ENCODE measurements at regions not wholly inside any gene's neighbourhood (a gene's known extent, or its start where the extent isn't known, plus 50 kb on each side); places are given as distances from the start of the nearest gene placed in this dataset.

GRCh38 chrX:39975101-39975925, 122.4 kb downstream of the BCOR start (continued):
- TF ChIP-seq ZBTB33 (IDR thresholded peaks at IDR 0.05; ENCODE audit: borderline replicate concordance, low read depth), result no peak
- no peak for TF ChIP-seq MAX (IDR thresholded peaks at IDR 0.05; ENCODE audit: low read depth)
- TF ChIP-seq ELF1 (IDR thresholded peaks at IDR 0.05), result no peak
- TF ChIP-seq RFX5 (IDR thresholded peaks at IDR 0.05; ENCODE audit: low read length), result no peak
- TF ChIP-seq EP300 (IDR thresholded peaks at IDR 0.05; ENCODE audit: borderline replicate concordance in 1 of 2, low read depth in 1 of 2, low read length in 1 of 2), result no peak
- no peak for TF ChIP-seq MXI1 (IDR thresholded peaks at IDR 0.05; ENCODE audit: low read depth, low read length)
- no peak for TF ChIP-seq GATA2 (CRISPR knock-in tag; IDR thresholded peaks at IDR 0.05)
- no peak for TF ChIP-seq SMC3 (IDR thresholded peaks at IDR 0.05; ENCODE audit: low read depth, low read length)
- no peak for TF ChIP-seq RAD21 (IDR thresholded peaks at IDR 0.05; ENCODE audit: low read length)
- TF ChIP-seq RXRA (IDR thresholded peaks at IDR 0.05; ENCODE audit: borderline replicate concordance, low read depth), result no peak

DNA sequence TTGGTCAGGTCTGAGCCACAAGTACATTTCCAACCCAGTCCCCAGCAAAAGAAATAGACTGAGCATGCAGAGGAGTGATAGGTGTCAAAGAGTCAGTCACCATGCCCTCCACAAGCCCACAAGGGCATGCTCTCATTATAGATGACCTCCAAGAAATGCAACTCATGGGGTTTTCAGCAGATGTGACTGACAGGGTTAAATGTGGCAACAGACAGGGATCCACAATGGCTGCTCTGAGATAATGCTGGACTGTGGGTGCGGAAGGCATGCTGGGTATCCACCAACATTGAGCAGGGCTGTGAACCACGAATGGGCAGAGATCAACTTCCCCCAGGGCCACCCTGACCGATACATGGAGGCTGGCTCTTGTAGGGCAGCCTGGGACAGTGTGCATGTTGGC, 115.8 kb downstream of the BCOR start:
- peaks cover 0 to 9% of the 10 kb centered on the region in 2 experiments; a peak in 1 of 4 replicates for H3K4me1 ChIP-seq (ENCODE audit: control insufficient read depth in 1 of 2, insufficient read depth in 2 of 2, low read depth in 1 of 2, low read length in 1 of 2)
- TF ChIP-seq CTCF (IDR thresholded peaks at IDR 0.05) (no peak), RAD21 (IDR thresholded peaks at IDR 0.05; ENCODE audit: low read length) (no peak), EZH2phosphoT487 (IDR thresholded peaks at IDR 0.05; ENCODE audit: borderline replicate concordance, low read depth) (no peak), GATA2 (CRISPR knock-in tag; IDR thresholded peaks at IDR 0.05) (no peak), IRF3 (IDR thresholded peaks at IDR 0.05; ENCODE audit: low read depth, low read length) (no peak), YY1 (IDR thresholded peaks at IDR 0.05; ENCODE audit: low read depth) (no peak), NFIC (IDR thresholded peaks at IDR 0.05; ENCODE audit: borderline replicate concordance) (no peak), POLR2AphosphoS5 (IDR thresholded peaks at IDR 0.05; ENCODE audit: low read depth, low read length) (no peak), SIN3A (IDR thresholded peaks at IDR 0.05; ENCODE audit: borderline replicate concordance, low read depth, low read length) (no peak), EP300 (IDR thresholded peaks at IDR 0.05; ENCODE audit: borderline replicate concordance in 1 of 2, low read depth in 1 of 2, low read length in 1 of 2) (no peak), SMC3 (IDR thresholded peaks at IDR 0.05; ENCODE audit: low read depth, low read length) (no peak)
- TF ChIP-seq, protein P1, sequence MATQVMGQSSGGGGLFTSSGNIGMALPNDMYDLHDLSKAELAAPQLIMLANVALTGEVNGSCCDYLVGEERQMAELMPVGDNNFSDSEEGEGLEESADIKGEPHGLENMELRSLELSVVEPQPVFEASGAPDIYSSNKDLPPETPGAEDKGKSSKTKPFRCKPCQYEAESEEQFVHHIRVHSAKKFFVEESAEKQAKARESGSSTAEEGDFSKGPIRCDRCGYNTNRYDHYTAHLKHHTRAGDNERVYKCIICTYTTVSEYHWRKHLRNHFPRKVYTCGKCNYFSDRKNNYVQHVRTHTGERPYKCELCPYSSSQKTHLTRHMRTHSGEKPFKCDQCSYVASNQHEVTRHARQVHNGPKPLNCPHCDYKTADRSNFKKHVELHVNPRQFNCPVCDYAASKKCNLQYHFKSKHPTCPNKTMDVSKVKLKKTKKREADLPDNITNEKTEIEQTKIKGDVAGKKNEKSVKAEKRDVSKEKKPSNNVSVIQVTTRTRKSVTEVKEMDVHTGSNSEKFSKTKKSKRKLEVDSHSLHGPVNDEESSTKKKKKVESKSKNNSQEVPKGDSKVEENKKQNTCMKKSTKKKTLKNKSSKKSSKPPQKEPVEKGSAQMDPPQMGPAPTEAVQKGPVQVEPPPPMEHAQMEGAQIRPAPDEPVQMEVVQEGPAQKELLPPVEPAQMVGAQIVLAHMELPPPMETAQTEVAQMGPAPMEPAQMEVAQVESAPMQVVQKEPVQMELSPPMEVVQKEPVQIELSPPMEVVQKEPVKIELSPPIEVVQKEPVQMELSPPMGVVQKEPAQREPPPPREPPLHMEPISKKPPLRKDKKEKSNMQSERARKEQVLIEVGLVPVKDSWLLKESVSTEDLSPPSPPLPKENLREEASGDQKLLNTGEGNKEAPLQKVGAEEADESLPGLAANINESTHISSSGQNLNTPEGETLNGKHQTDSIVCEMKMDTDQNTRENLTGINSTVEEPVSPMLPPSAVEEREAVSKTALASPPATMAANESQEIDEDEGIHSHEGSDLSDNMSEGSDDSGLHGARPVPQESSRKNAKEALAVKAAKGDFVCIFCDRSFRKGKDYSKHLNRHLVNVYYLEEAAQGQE (IDR thresholded peaks at IDR 0.05; ENCODE audit: low read depth, low read length), result no peak
- POLR2A ChIA-PET, result no interaction called here
- no peaks in the 10 kb centered on the region for H3K79me2 ChIP-seq (ENCODE audit: insufficient read depth)
- peaks cover 18% of the 10 kb centered on the region; the same call in 1 of the 2 replicates for H3K27me3 ChIP-seq (ENCODE audit: insufficient read depth)
- no peak overlapping the region for H3K4me3 ChIP-seq (ENCODE audit: low read depth in 2 of 2, low read length in 1 of 2)
- no peaks in the 10 kb centered on the region for H3K9me3 ChIP-seq
- no peak overlapping the region for H3K4me2 ChIP-seq
- 66% methylated on average over 3 of the region's 3 CpGs for WGBS (ENCODE audit: low lambda C conversion rate)
- no peak overlapping the region for H3K9ac ChIP-seq
- no peak overlapping the region for H2AFZ ChIP-seq (ENCODE audit: low read depth)
- no peak overlapping the region for H3K27ac ChIP-seq (ENCODE audit: low read depth in 2 of 2, low read length in 1 of 2)
- H3F3A ChIP-seq (replicated peaks; ENCODE audit: insufficient read depth), result no peaks in the 10 kb centered on the region
- no peak for DNase-seq
- CTCF ChIA-PET, result no interaction called here
- no peaks in the 10 kb centered on the region for H3K36me3 ChIP-seq (replicated peaks in 1 of 2; ENCODE audit: control insufficient read depth in 1 of 2, insufficient read depth in 2 of 2, low read length in 1 of 2)
- no peaks in the 10 kb centered on the region for H3K9me2 ChIP-seq
- no peaks in the 10 kb centered on the region for H4K20me1 ChIP-seq (ENCODE audit: insufficient read depth)
